Lower lobe of right lung (tissue), 2 donors: ENCODE measurements at regions not wholly inside any gene's neighbourhood (a gene's known extent, or its start where the extent isn't known, plus 50 kb on each side); places are given as distances from the start of the nearest gene placed in this dataset.

ENCODE experiments used
- ATAC-seq, 2 donors: fragments of 200-7000 bp; cut with Tn5 transposase; one replicate each; pipeline ENCODE4 v1.9.1; 2020 to 2022; ENCODE audit warnings: mild to moderate bottlenecking in 2 of 2, moderate library complexity in 2 of 2
- DNase-seq: peaks from one replicate; pipeline ENCODE4 v3.0.0-alpha.2; 2020
- H3K27ac ChIP-seq: fragments of 200-600 bp; one replicate; pipeline ENCODE4 v1.8.0; 2022
- H3K27me3 ChIP-seq: fragments of 200-600 bp; one replicate; pipeline ENCODE4 v1.8.0; 2022; ENCODE audit warnings: low read depth
- H3K36me3 ChIP-seq: fragments of 200-600 bp; one replicate; pipeline ENCODE4 v1.8.0; 2022; ENCODE audit warnings: mild to moderate bottlenecking
- H3K4me1 ChIP-seq: fragments of 200-600 bp; one replicate; pipeline ENCODE4 v1.8.0; 2022
- H3K4me3 ChIP-seq: fragments of 200-600 bp; one replicate; pipeline ENCODE4 v1.8.0; 2022; ENCODE audit warnings: mild to moderate bottlenecking
- H3K9me3 ChIP-seq: fragments of 200-600 bp; one replicate; pipeline ENCODE4 v1.8.0; 2022
- CTCF ChIP-seq: fragments of 200-600 bp; IDR thresholded peaks from one replicate; pipeline ENCODE4 v1.8.0; 2022; ENCODE audit warnings: antibody characterized with exemption, mild to moderate bottlenecking
- intact Hi-C: fragments of 100-400 bp; cut with DNase I; formaldehyde crosslinking; loops from one replicate; pipeline ENCODE4 v1.11.0; 2022
- donor health status: DM: no; HTN: yes; CAD: no; lungs with severe emphysema.

GRCh38 chr1:223052931-223053330, 90.1 kb downstream of the TLR5 start:
- TF ChIP-seq CTCF, result no peak
- H3K4me1 ChIP-seq, result no peaks in the 10 kb centered on the region
- no peaks in the 10 kb centered on the region for H3K9me3 ChIP-seq
- no peak overlapping the region for H3K4me3 ChIP-seq
- no peaks in the 10 kb centered on the region for H3K27me3 ChIP-seq
- ATAC-seq (no peak), DNase-seq (no peak)
- H3K27ac ChIP-seq, result no peak overlapping the region
- intact Hi-C loops, result no loop called here
- no peaks in the 10 kb centered on the region for H3K36me3 ChIP-seq

- Histone ChIP-seq H3K9me3 (no peaks in the 10 kb centered on the region), H3K27ac (no peak overlapping the region), H3K27me3 (no peaks in the 10 kb centered on the region), H3K4me3 (no peak overlapping the region), H3K4me1 (no peaks in the 10 kb centered on the region), H3K36me3 (no peaks in the 10 kb centered on the region)
- intact Hi-C loops, result no loop called here
- ATAC-seq (no peak), DNase-seq (no peak)
- TF ChIP-seq CTCF, result no peak
These were observed 86.2 kb downstream of the TLR5 start for GRCh38 chr1:223056802-223057201.

- Histone ChIP-seq H3K9me3 (no peaks in the 10 kb centered on the region), H3K36me3 (no peaks in the 10 kb centered on the region), H3K4me3 (no peak overlapping the region), H3K4me1 (no peaks in the 10 kb centered on the region), H3K27ac (no peak overlapping the region), H3K27me3 (no peaks in the 10 kb centered on the region)
- DNase-seq, result no peak
- no peak for ATAC-seq
- TF ChIP-seq CTCF, result no peak
- intact Hi-C loops, result no loop called here
These were observed 85.4 kb downstream of the TLR5 start for GRCh38 chr1:223057569-223058093.
